Mesodermal cell (in vitro differentiated cells): ENCODE measurements at regions not wholly inside any gene's neighbourhood (a gene's known extent, or its start where the extent isn't known, plus 50 kb on each side); places are given as distances from the start of the nearest gene placed in this dataset.

Experiments
- H3K27ac ChIP-seq: 2 replicates; pipeline ENCODE4 v1.7.0; 2013; ENCODE audit warnings: mild to moderate bottlenecking, low read depth, low read length, moderate library complexity; ENCODE audit not compliant: severe bottlenecking
- H3K36me3 ChIP-seq: 2 replicates; pipeline ENCODE4 v1.7.1; 2013; ENCODE audit warnings: mild to moderate bottlenecking, low read length, moderate library complexity; ENCODE audit not compliant: control insufficient read depth, insufficient read depth
- H3K4me1 ChIP-seq: one replicate; pipeline ENCODE4 v1.7.1; 2013; ENCODE audit warnings: mild to moderate bottlenecking, low read length; ENCODE audit not compliant: insufficient read depth, control insufficient read depth, poor library complexity, severe bottlenecking
- H3K4me3 ChIP-seq: 2 replicates; pipeline ENCODE4 v1.7.0; 2013; ENCODE audit warnings: low read length, control low read depth, mild to moderate bottlenecking; ENCODE audit not compliant: insufficient read depth, poor library complexity, severe bottlenecking; ENCODE audit errors: extremely low read depth
- H3K9me3 ChIP-seq: 2 replicates; pipeline ENCODE4 v1.7.1; 2013; ENCODE audit warnings: mild to moderate bottlenecking, low read length, moderate library complexity; ENCODE audit not compliant: control insufficient read depth
- WGBS, 2 experiments: methylation state at CpG; one replicate each; pipeline ENCODE4 v1.1.5; 2013; ENCODE audit warnings: missing lambda C conversion rate in 2 of 2; ENCODE audit not compliant: insufficient coverage in 2 of 2; 5-methylcytosine and 5-hydroxymethylcytosine counted together

DNA sequence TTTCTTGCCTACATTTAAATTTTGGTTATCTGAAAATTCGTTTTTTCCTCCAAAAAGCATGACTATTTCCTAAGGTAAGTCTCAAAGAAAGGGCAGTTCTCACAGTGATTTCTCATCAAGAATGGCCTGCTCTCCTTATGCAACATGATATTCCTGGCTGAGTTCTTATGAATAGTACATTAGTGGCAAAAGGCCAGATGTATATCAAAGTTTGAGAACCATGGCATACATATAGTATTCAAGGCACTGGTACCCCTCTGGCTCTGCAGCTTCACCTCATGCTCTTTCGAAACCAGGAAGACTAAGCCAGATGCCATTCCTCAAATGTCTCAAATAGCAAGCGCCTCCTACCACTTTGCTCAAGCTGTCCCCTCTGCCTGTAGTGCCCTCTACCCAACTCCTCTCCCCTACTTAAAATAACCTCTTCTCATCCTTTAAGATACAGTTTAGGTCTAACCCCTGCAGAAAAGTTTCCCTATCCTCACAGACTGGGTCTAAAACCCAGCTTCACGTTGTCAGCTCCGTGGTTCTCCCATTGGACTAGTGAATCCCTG, 280.3 kb downstream of the HACE1 start:
- no peaks in the 10 kb centered on the region for H3K36me3 ChIP-seq
- H3K4me1 ChIP-seq: no peaks in the 10 kb centered on the region
- H3K9me3 ChIP-seq: no peaks in the 10 kb centered on the region
- H3K27ac ChIP-seq: no peak overlapping the region
- H3K4me3 ChIP-seq: no peak overlapping the region
- 93 to 97% methylated on average over 4 to 5 of the region's 5 CpGs for WGBS, 2 experiments

DNA sequence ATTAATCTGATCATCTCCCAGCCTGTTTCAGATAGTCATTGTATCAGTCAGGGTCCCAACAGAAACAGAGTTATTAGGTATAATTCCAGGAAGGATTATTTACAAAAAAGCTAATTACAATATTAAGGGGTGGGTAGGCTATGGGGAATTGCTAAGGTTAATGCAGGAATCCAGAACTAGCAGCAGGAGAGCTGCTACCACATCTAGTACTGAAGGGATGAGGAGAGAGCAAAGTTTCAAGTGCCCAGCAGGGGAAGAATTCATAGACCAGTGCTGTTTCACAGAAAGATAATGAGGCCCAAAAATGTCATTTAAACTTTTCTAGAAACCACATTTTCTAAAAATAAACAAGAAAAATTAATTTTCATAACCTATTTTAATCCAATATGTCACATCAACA, 284.2 kb downstream of the HACE1 start:
- H3K36me3 ChIP-seq: no peaks in the 10 kb centered on the region
- no peak overlapping the region for H3K27ac ChIP-seq
- H3K4me3 ChIP-seq: no peak overlapping the region
- no peaks in the 10 kb centered on the region for H3K9me3 ChIP-seq
- no peaks in the 10 kb centered on the region for H3K4me1 ChIP-seq

- no peaks in the 10 kb centered on the region for H3K36me3 ChIP-seq
- WGBS, 2 experiments: 100% methylated on average over 1 of the region's 1 CpG; no CpG with 5 or more reads in 1 of the 2 experiments
- no peaks in the 10 kb centered on the region for H3K9me3 ChIP-seq
- H3K4me3 ChIP-seq: no peak overlapping the region
- no peak overlapping the region for H3K27ac ChIP-seq
- no peaks in the 10 kb centered on the region for H3K4me1 ChIP-seq
These were observed 285.5 kb downstream of the HACE1 start for GRCh38 chr6:104574135-104574750.

GRCh38 chr6:104573350-104573749, 286.4 kb downstream of the HACE1 start:
- Histone ChIP-seq H3K4me1 (no peaks in the 10 kb centered on the region), H3K27ac (no peak overlapping the region), H3K36me3 (no peaks in the 10 kb centered on the region), H3K9me3 (no peaks in the 10 kb centered on the region), H3K4me3 (no peak overlapping the region)
- WGBS, 2 experiments: 79 to 100% methylated on average over 1 to 2 of the region's 3 CpGs

DNA sequence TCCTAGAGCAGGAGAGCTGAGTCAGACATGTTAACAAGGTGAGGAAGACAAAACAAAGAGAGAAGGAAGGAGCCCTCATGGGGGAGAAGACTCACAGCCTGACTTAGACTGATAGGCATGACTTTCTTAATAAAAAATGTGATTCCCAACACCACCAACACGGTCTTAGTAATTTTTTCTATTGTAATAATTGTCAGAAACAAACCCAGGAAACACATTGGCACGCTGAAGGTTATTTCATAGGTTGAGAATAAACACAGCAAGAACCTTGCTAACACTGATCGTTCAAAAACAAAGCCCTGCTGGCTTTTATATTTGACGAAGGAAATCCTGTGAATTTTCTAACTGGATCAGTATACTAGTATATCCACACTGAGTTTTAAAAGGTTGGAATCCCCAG, 286.8 kb downstream of the HACE1 start:
- no peaks in the 10 kb centered on the region for H3K4me1 ChIP-seq
- H3K27ac ChIP-seq: no peak overlapping the region
- WGBS, 2 experiments: no CpG with 5 or more reads among the region's 4 CpGs
- no peaks in the 10 kb centered on the region for H3K36me3 ChIP-seq
- H3K4me3 ChIP-seq: no peak overlapping the region
- no peaks in the 10 kb centered on the region for H3K9me3 ChIP-seq

DNA sequence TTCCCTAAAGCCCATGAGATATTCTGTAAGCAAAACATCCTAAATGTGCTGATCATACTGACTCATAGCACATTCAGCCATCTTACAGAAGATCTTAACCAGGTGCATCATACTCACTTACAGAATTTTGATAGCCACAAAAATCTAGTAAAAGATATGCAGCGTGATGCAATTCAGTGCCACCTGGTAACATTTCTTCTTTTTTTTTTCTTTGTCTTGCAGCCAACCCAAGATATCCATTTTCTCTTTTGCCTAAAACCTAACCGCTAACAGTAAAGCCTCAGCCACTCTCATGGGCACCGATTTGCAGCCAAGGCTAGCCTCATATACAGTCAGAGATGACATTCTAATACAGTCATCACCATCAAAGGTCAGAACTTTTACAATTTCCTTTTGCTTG, 293.3 kb downstream of the HACE1 start:
- 88 to 100% methylated on average over 1 to 3 of the region's 3 CpGs for WGBS, 2 experiments
- no peak overlapping the region for H3K4me3 ChIP-seq
- H3K36me3 ChIP-seq: no peaks in the 10 kb centered on the region
- no peaks in the 10 kb centered on the region for H3K9me3 ChIP-seq
- H3K27ac ChIP-seq: no peak overlapping the region
- no peaks in the 10 kb centered on the region for H3K4me1 ChIP-seq

DNA sequence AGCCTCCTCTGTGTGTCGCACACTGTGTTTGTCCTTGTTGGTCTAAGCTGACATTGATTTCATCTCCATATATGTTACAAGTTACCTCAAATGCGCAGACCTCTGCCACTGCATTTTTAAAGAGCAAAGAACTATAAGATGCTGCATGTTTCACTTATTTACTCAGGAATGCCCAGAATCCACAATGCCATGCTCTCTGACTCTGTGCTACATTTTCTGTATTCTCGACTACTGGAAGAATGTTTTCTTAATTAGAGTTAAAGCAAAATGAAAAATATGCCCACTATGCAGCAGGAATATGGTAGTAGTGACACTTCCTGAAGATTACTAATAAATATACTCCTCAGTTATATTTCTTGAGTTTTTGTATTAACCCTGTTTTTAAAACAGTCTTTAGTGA, 296.4 kb downstream of the HACE1 start:
- WGBS, 2 experiments: 100% methylated on average over 1 of the region's 3 CpGs
- no peaks in the 10 kb centered on the region for H3K36me3 ChIP-seq
- no peak overlapping the region for H3K4me3 ChIP-seq
- H3K9me3 ChIP-seq: no peaks in the 10 kb centered on the region
- H3K27ac ChIP-seq: no peak overlapping the region
- no peaks in the 10 kb centered on the region for H3K4me1 ChIP-seq

DNA sequence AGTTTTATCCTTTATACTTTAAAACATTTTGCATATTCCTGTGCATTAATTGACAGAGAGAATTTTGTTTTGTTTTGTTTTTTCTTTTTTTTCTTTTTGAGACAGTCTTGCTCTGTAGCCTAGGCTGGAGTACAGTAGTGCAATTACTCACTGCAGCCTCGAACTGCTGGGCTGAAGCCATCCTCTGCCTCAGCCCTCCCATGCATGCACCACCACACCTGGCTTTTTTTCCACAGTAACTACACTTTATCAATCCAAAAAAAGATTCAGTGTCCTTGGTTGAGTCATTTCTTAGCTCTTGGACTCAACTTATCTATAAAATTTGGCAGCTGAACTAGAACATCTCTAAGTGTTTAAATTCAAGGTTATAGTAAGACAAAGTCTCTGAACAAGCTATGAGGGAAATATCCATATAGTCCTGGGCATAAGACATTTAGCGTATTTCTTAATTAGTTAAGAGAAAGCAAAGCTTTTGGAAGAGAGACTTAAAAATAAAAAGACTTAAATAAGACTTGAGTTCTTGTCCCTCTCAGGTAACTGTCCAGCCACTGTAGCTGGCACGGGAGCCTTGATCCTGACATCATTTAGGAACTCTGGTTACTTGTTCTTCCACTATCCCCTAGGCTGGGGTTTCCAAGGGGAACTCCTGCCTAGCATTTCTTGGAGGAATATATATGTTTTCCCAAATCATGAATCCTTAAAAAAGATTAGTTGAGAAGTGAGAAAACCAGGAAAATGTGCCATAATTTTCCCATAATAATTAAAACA, 300.1 kb downstream of the HACE1 start:
- H3K9me3 ChIP-seq: no peaks in the 10 kb centered on the region
- H3K4me3 ChIP-seq: no peak overlapping the region
- H3K27ac ChIP-seq: no peak overlapping the region
- WGBS, 2 experiments: 80 to 83% methylated on average over 1 of the region's 3 CpGs
- H3K4me1 ChIP-seq: no peaks in the 10 kb centered on the region
- no peaks in the 10 kb centered on the region for H3K36me3 ChIP-seq

DNA sequence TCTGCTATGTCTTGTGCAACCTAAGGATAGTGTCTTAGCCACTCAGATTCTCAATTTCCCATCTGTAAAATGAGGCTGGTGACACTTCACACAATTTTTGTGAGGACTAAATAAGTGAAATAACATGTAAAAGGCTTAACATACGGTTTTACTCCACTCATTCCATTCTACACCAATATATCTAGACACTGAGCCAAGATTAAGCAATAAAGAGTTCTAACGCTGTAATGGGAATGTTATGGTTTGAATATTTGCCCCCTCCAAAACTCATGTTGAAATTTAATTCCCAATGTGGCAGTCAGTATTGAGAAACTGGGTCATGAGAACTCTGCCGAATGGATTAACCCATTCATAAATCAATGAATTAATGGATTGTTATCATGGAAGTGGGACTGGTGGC, 301.0 kb downstream of the HACE1 start:
- Histone ChIP-seq H3K27ac (no peak overlapping the region), H3K4me3 (no peak overlapping the region), H3K36me3 (no peaks in the 10 kb centered on the region), H3K9me3 (no peaks in the 10 kb centered on the region), H3K4me1 (no peaks in the 10 kb centered on the region)
- WGBS, 2 experiments: no CpG with 5 or more reads among the region's 3 CpGs

DNA sequence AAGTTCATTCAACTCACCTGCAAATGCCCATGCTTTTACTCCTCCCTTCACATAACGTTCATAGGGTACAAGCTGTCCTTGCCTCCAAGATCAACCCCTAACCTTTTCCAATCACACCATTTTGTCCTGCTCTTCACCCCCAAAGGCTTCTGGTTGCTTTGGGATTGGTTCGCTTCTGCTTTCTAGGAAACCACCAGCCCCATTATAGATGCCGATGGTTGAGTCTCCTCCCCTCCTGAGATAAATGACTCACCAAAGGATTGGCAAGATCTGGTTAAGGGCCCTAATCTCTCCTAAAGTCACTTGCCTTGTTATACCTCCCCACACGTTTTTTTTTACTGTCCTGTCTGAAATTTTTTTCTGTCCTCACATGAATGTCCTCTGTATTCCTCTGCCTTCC, 311.4 kb downstream of the HACE1 start:
- 65 to 75% methylated on average over 3 to 4 of the region's 4 CpGs for WGBS, 2 experiments
- Histone ChIP-seq H3K9me3 (no peaks in the 10 kb centered on the region), H3K4me3 (no peak overlapping the region), H3K36me3 (no peaks in the 10 kb centered on the region), H3K27ac (no peak overlapping the region), H3K4me1 (no peaks in the 10 kb centered on the region)

DNA sequence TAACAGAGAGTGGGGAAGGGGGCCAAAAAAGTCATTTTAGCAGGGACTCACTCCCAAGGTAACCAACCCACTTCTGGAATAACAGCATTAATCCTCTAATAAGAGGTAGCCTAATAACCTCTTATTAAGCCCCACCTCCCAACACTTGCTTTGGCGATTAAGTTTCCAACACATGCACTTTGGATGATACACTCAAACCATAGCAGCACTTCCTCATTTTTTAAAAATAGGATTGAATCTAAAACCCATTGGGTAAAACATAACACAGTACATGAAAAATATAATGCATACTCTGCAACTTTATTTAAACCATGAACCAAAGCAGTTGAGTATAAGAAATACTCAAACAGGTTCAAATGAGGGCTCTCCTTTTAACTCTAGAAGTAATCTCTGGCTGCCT, 318.3 kb downstream of the HACE1 start:
- no peaks in the 10 kb centered on the region for H3K4me1 ChIP-seq
- H3K9me3 ChIP-seq: no peaks in the 10 kb centered on the region
- H3K4me3 ChIP-seq: no peak overlapping the region
- WGBS, 2 experiments: 67 to 89% methylated on average over 1 of the region's 1 CpG
- no peak overlapping the region for H3K27ac ChIP-seq
- no peaks in the 10 kb centered on the region for H3K36me3 ChIP-seq
